HUES6 (cell line): ENCODE measurements at regions not wholly inside any gene's neighbourhood (a gene's known extent, or its start where the extent isn't known, plus 50 kb on each side); places are given as distances from the start of the nearest gene placed in this dataset.
"Not testable (repeated sequence)": the region's sequence is repeated elsewhere in the genome, so short reads cannot be mapped to it uniquely, and the experiment has no call there.

Source experiments
- H3K27ac ChIP-seq: 2 replicates; pipeline ENCODE4 v1.7.0; 2013; ENCODE audit warnings: low read depth, mild to moderate bottlenecking, low read length, inconsistent platforms
- H3K27me3 ChIP-seq: 2 replicates; pipeline ENCODE4 v1.6.1; 2013; ENCODE audit warnings: low read length; ENCODE audit not compliant: control insufficient read depth, insufficient read depth
- H3K36me3 ChIP-seq: 2 replicates; pipeline ENCODE4 v1.6.1; 2013; ENCODE audit warnings: low read length; ENCODE audit not compliant: control insufficient read depth, insufficient read depth
- H3K4me1 ChIP-seq: 2 replicates; pipeline ENCODE4 v1.6.1; 2013; ENCODE audit warnings: low read length; ENCODE audit not compliant: control insufficient read depth, insufficient read depth
- H3K4me3 ChIP-seq: 2 replicates; pipeline ENCODE4 v1.5.1; 2013; ENCODE audit warnings: low read depth, low read length
- H3K9ac ChIP-seq: one replicate; pipeline ENCODE4 v1.6.1; 2013; ENCODE audit warnings: mild to moderate bottlenecking, low read length
- H3K9me3 ChIP-seq: 2 replicates; pipeline ENCODE4 v1.6.1; 2013; ENCODE audit warnings: low read depth, low read length; ENCODE audit not compliant: control insufficient read depth, insufficient read depth

DNA sequence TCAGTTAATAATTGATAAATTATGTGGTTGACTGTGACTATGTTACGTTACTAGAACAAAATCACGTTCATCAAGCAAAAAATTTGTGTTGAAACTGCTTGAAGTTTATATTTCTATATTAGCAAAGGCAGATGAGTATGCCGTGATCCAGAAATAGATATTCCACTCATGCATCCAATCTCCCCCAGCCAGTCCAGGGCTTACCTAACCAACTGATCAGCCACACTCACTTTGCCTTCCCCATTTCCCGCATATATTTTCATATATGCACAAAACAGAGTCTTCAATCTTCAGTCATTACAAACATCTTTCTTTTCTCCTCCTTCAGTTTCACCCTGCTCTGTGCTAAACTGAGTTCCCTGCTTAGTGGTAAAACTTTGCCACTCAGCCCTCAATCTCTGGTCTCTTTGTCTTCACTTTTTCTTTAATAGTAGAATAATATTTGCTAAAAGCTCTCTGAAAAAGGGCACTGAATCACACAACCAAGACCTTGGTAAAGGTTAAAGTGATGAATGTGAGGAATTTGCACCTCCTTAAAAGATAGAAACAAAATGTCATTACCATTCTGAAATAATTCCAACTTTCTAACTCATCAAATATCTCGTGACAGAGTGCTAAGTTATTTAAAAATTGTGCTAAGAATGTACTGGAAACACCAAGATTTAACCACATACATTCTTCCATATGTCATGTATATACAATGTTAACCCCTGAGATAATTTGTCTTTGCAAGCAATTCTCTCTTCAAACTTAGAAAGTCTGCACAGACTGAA, 893.2 kb upstream of the CRIM1 start:
- Histone ChIP-seq H3K4me3 (no peak overlapping the region), H3K4me1 (no peaks in the 10 kb centered on the region), H3K27ac (no peak overlapping the region), H3K36me3 (no peaks in the 10 kb centered on the region), H3K27me3 (no peaks in the 10 kb centered on the region), H3K9me3 (no peaks in the 10 kb centered on the region), H3K9ac (no peak overlapping the region)

DNA sequence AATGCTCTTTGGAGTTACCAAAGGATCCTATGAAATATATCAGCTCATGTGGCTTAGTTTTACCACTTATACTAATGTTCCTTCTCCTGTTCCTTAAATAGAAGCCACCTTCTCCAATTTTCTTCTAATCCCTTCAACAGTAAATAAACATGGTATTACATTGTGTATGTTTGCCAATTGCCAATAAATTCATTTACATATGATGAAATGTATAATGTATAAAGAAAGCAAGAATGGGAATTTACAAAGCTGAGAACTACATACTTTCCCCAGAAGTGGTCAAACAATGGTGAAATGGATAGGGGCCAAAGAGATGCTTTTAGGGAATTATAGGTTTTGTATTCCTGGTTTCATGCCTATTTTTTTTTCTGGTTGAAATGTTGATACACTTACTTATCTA, 894.2 kb upstream of the CRIM1 start:
- Histone ChIP-seq H3K27me3 (no peaks in the 10 kb centered on the region), H3K27ac (no peak overlapping the region), H3K9ac (no peak overlapping the region), H3K4me1 (no peaks in the 10 kb centered on the region), H3K9me3 (no peaks in the 10 kb centered on the region), H3K36me3 (no peaks in the 10 kb centered on the region), H3K4me3 (no peak overlapping the region)

DNA sequence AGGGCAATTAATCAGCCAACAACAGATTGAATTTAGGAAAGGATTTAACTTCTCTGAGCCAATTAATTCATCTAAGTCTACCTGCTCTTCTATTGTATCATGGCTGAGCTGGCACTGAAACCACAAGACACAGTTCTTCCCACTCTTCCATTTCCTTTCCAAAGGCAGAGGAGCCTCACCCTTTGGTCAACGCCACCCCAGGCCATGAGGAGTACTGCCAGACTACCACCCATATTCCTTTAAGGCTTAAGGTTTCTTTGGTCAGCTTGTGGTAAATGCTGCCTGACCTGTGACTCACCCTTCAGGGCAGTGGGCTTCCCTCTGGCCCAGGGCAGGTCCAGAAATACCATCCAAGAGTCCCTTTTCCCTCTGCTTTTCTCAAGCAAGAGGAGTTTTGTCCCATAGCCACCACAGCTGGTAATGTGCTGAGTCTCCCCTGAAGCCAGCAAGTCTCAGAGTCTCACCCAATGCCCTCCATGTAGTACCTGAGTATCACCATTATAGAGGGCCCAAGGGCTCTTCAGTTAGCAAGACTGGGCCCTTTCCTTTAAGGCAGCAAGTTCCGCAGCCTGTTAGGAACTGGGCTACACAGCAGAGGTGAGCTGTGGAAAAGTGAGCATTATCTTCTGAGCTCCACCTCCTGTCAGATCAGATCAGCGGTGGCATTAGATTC, 900.5 kb upstream of the CRIM1 start:
- Histone ChIP-seq H3K27ac (no peak overlapping the region), H3K27me3 (no peaks in the 10 kb centered on the region), H3K4me1 (no peaks in the 10 kb centered on the region), H3K9me3 (no peaks in the 10 kb centered on the region), H3K9ac (no peak overlapping the region), H3K36me3 (no peaks in the 10 kb centered on the region), H3K4me3 (no peak overlapping the region)

DNA sequence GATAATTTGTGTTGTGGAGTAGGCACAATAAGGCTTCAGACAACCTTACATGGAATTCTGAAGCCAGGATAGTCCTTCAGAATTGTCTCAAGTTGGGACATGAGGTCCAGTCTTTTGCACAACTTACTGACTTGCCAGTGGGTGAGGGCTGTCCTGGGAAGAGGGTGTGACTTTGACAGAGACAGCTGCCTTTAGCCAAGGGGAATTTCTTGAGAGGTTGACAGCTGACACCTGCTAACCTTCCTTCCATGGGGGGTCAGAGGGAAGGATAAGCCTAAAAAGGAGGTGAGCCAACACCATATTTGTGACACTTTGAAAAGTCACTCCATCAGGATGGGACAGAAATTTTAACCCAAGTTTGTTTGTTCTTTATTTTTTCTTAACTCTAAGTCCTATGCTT, 907.8 kb upstream of the CRIM1 start:
- Histone ChIP-seq H3K9me3 (no peaks in the 10 kb centered on the region), H3K4me1 (no peaks in the 10 kb centered on the region), H3K27ac (no peak overlapping the region), H3K4me3 (no peak overlapping the region), H3K36me3 (no peaks in the 10 kb centered on the region), H3K27me3 (no peaks in the 10 kb centered on the region), H3K9ac (no peak overlapping the region)

DNA sequence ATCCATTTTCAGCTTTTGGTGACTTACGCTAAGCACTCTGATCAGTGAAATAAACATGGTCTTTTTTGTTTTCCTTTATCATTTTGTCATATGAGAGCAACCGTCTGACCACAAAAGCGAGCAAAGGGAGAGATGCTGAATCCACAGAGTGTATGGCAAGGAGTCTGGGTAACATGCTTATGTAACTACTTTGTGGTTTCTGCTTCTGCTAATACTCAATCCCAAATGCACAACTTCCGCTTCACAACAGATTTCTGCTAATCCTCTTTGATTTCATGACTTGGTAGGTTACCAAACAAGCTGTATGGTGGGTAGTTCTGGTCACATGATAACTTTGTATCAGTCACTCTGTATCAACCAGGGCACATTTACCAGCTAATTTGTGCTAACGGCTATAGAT, 908.4 kb upstream of the CRIM1 start:
- Histone ChIP-seq H3K27me3 (no peaks in the 10 kb centered on the region), H3K4me1 (no peaks in the 10 kb centered on the region), H3K27ac (no peak overlapping the region), H3K9me3 (no peaks in the 10 kb centered on the region), H3K4me3 (no peak overlapping the region), H3K36me3 (no peaks in the 10 kb centered on the region), H3K9ac (no peak overlapping the region)

DNA sequence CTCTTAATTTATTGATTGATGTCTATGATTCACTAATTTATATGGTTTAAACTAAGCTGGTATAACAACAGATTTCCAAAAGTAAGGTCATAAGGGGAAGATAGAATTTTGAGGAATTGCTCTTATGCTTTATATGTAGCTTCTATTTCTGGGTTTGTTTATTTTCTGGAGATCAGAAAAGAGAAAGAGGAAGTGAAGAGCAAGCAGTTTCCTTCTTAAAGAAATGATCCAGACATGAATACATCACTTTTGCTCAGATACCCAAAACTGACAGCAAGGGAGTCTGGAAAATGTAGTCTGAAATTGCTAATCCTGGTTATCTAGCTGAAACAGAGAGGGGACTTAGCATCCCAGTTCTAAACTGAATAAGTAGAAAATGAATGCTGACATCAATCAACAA, 912.5 kb upstream of the CRIM1 start:
- H3K4me3 ChIP-seq = no peak overlapping the region
- no peaks in the 10 kb centered on the region for H3K36me3 ChIP-seq
- H3K9me3 ChIP-seq = no peaks in the 10 kb centered on the region
- no peaks in the 10 kb centered on the region for H3K27me3 ChIP-seq
- H3K27ac ChIP-seq = no peak overlapping the region
- no peak overlapping the region for H3K9ac ChIP-seq
- no peaks in the 10 kb centered on the region for H3K4me1 ChIP-seq

DNA sequence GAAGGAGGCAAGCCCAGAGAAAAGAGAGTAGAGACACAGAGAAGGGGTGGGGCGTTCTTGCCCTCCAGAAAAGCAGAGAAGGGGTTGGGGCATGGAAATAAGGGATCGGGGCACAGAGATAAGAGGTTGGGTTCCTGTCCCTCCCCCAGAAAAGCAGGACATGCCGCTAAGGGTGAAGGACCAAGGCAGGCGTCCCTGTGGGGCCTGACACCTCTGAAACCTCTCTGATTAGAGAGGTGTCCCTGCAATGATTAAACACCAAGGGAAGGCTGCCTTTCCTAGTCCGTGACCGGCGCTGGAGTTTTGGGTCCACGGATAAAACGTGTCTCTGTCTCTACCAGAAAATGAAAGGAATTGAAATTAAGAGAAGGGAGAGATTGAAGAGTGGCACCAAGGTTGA, 914.0 kb upstream of the CRIM1 start:
- H3K4me3 ChIP-seq = peak overlapping the region; percentile 30; the same call in 1 of the 2 replicates
- H3K27ac ChIP-seq, H3K27me3 ChIP-seq, H3K9ac ChIP-seq, H3K9me3 ChIP-seq, H3K4me1 ChIP-seq, H3K36me3 ChIP-seq: not testable (repeated sequence)

DNA sequence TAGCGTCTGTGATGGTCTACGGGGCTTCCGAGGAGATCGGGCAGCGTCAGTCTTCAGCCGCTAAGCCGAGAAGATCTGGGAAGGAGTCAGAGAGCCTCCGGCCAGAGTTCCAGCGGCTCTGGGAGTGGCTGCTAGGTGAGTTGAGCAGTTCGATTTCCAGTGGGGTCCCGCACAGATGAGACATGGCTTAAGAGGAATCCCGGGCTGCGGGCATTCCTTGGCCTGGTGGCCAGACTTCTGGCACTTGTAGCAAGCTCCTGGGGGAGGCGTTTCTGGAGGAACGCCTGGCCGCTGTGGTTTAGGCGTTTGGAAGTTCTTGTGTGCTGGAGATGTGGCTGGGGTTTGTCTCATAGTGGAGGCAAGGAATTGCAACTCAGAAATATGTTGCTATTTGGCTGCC, 915.3 kb upstream of the CRIM1 start:
- H3K9ac ChIP-seq, H3K27me3 ChIP-seq, H3K4me3 ChIP-seq, H3K36me3 ChIP-seq, H3K9me3 ChIP-seq, H3K4me1 ChIP-seq, H3K27ac ChIP-seq: not testable (repeated sequence)

DNA sequence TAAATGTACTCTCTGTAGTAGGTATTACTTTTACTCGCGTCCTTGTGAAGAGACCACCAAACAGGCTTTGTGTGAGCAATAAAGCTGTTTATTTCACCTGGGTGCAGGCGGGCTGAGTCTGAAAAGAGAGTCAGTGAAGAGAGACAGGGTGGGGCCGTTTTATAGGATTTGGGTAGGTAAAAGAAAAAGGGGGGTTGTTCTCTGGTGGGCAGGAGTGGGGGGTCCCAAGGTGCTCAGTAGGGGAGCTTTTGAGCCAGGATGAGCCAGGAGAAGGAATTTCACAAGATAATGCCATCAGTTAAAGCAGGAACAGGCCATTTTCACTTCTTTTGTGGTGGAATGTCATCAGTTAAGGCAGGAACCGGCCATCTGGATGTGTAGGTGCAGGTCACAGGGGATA, 918.7 kb upstream of the CRIM1 start:
- H3K4me3 ChIP-seq, H3K36me3 ChIP-seq, H3K9ac ChIP-seq, H3K9me3 ChIP-seq, H3K4me1 ChIP-seq, H3K27ac ChIP-seq, H3K27me3 ChIP-seq: not testable (repeated sequence)

DNA sequence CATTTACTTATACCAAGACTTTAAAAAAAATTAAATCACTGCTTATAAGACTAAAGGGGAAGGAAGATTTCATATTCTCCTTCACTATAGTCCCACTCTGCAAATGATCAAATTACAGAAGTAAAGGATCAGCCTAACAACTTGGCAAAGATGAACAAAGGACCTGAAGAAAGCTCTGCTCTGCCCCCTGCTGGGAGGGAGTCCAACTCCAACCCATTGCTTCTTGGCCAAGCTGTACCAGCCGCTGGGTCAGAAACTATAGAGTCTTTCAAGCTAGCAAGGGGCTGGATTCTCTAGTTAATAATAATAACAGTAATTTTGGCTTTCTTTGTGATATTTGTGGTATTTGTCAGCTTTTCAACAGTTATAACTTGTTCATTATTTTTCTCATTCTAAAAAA, 927.0 kb upstream of the CRIM1 start:
- H3K27ac ChIP-seq = no peak overlapping the region
- H3K9ac ChIP-seq = no peak overlapping the region
- H3K4me1 ChIP-seq = no peaks in the 10 kb centered on the region
- H3K27me3 ChIP-seq = no peaks in the 10 kb centered on the region
- H3K36me3 ChIP-seq = no peaks in the 10 kb centered on the region
- no peak overlapping the region for H3K4me3 ChIP-seq
- H3K9me3 ChIP-seq = no peaks in the 10 kb centered on the region

DNA sequence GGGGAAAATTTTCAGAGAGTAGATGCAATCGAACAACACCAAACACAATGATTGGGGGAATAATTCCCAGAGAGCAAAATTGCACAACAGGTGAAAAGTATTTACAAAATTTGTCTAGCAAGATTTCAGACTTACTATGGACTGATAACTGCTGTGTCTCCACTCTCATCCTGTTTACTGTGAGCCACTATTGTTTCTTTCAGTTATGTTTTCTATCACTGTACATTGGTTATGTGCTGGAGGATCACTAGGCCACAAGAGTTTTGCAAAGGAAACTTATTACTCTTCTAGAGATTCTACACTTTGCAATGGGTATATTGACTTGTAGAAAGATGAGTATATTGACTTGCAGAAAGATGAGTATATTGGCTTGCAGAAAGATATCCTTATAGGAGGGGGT, 934.1 kb upstream of the CRIM1 start:
- Histone ChIP-seq H3K9me3 (no peaks in the 10 kb centered on the region), H3K4me1 (no peaks in the 10 kb centered on the region), H3K9ac (no peak overlapping the region), H3K36me3 (no peaks in the 10 kb centered on the region), H3K27ac (no peak overlapping the region), H3K4me3 (no peak overlapping the region), H3K27me3 (no peaks in the 10 kb centered on the region)
